ENCODE measurements at regions not wholly inside any gene's neighbourhood (a gene's known extent, or its start where the extent isn't known, plus 50 kb on each side); places are given as distances from the start of the nearest gene placed in this dataset.

DNA sequence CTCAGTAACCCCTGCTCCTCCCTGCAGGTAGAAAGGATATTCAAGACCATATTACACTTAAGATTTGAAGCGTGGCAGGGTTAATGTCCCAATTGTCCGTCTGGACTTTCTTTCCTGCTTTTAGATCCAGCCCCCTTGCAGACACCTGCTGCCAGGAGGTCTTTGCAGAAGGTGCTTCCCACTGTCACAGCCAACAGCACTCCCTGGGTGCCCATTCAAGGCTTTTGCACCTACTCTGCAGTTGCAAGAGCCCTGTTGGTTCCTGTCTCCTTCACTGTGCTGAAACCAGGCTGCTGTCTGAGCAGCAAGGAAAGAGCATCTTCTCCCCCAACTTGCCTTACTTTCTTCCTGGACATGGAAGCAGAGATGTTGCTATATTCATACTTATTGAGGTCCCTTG lies 1043.0 kb upstream of the POU3F3 start:
- no peak for DNase-seq (ENCODE audit: low spot score)

GRCh38 chr2:103814016-103814415 lies 1039.9 kb upstream of the POU3F3 start:
- no peak for DNase-seq (ENCODE audit: low spot score)

- no peak for DNase-seq (ENCODE audit: low spot score)
These were observed 1038.2 kb upstream of the POU3F3 start for GRCh38 chr2:103815731-103816130.

- no peak for DNase-seq (ENCODE audit: low spot score)
These were observed 1036.2 kb upstream of the POU3F3 start for GRCh38 chr2:103817746-103818145.

DNA sequence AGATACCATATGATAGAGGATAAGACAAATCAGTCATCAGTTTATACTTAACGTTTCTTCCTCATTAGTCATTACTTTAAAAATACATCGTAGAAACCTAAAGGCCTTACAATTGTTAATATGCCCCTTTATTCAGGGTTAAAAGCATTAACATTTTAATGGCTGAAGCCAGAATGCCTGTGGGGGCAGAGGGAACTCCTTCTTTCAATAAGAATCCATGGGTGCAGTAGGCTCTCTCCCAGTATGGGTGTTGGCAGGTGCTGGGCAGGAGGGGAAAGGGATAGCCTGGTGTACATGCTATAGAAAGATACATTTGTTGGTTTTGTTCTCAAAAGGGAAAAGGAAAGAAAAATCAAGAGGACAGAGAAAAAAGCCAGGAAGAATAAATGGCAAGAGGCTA lies 1035.7 kb upstream of the POU3F3 start:
- no peak for DNase-seq (ENCODE audit: low spot score)

DNA sequence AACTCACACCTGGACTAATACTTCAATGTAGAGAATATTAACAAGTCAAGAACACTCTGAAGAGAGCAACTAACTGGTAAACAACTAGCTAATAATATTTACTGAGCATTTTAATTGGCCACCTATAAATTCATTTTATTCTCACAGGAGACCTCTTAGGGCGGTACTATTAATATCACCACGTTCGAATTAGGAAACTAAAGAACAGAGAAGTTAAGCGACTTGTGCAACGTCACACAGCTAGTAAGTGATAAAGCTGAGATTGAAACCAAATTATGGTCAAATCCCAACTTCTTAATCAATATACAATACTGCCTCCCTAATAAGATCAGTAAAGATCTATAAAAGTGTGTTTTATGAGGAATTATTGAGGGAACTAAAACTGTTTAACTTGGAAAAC lies 1034.3 kb upstream of the POU3F3 start:
- DNase-seq (ENCODE audit: low spot score) = no peak

- DNase-seq (ENCODE audit: low spot score) = no peak
These were observed 1030.1 kb upstream of the POU3F3 start for GRCh38 chr2:103823847-103824246.

GRCh38 chr2:103847276-103847675 lies 1006.6 kb upstream of the POU3F3 start:
- no peak for DNase-seq (ENCODE audit: low spot score)

- DNase-seq (ENCODE audit: low spot score) = no peak
These were observed 994.7 kb upstream of the POU3F3 start for GRCh38 chr2:103859238-103859637.

DNA sequence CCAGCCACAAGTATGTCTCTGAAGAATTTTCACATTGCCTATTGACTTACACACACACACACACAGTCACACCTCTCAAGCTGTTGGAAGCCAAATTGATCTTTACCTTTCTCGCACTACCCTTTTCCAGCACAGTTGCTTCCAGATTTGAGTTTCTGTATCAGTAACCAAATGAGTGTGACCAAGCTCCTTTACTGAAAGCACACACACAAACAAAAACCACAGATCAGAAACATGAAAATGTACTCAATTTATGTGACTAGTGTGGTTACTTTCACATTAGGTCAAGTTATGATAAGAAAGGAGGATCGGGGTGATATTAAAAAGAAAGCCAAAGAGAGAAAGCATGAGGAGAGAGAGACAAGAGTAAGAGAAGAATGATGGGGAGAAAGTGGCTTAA lies 993.9 kb upstream of the POU3F3 start:
- no peak for DNase-seq (ENCODE audit: low spot score)

DNA sequence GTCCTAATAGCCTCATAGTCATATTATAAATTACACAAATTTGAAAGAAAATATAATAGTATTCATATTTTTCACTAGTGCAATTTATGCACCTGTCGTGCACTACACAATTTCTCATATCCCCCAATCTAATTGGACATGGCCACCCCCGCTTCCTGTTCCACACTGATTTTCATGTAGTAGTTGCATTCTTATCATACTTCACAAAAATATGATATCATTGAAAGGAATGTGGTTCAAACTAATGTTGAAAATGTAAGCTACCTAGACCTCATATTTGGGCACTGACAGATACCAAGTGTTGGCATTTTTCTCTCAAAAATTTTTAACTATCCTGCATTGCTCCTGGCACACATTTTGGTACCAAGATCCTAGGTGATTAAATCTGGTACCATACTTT lies 985.5 kb upstream of the POU3F3 start:
- DNase-seq (ENCODE audit: low spot score) = no peak

- DNase-seq (ENCODE audit: low spot score) = no peak
These were observed 980.1 kb upstream of the POU3F3 start for GRCh38 chr2:103873716-103874351.

DNA sequence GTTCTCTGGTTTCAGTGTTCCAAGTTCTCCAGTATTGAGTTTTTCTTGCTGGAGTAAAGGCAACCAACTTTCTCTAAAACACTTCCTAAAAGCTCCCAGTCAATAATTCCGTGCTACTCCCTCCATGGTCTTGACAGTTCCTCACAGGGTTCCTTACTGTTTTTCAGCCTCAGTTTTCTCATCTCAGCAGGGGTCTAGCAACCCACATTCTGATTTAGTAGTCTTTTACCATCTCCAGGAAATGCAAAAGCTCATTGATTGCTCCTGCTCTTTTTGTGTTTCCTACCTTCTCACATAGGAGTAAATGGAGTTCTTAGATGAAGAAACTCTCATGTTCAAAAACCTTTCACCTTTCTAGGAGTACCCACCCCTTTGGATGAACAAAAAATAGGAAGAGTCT lies 978.8 kb upstream of the POU3F3 start:
- no peak for DNase-seq (ENCODE audit: low spot score)

DNA sequence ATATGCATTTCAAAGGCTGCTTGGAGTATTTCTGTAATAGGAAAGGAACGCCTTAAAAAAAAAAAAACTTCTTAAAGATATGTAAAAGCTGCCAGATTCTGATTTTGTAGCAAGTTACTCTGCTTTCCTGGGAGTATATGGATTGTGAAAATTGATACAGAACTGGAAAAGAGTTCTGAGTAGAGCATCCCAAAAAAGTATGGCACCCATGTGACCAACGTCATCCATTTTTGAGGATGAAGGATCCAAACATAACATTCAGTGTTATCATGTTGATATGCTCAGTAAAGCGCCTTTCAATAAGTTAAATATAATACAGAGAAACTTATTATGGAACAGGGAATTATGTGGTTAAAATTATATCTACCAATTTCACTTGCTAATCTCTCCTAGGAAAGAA lies 978.4 kb upstream of the POU3F3 start:
- no peak for DNase-seq (ENCODE audit: low spot score)

- DNase-seq (ENCODE audit: low spot score) = no peak
These were observed 977.3 kb upstream of the POU3F3 start for GRCh38 chr2:103876611-103877010.

DNA sequence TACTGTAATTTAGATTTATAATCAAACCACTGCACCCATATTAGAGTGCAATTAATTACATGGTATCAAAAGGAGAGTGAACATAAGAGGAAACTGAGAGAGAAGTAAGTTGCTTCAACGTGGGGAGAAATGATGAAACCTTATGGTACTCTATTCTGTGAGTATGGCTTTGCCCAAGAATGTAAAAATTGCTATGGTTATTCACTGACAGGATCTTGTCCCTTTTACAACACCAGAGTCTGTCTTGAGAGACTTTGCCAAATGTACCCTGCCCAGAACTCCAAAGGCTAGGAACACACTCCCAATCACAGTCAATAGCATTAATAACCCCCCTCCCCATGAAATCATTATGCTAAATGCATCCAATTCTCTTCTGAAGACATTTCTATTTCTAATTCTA lies 974.8 kb upstream of the POU3F3 start:
- no peak for DNase-seq (ENCODE audit: low spot score)

GRCh38 chr2:103880081-103880834 lies 973.7 kb upstream of the POU3F3 start:
- no peak for DNase-seq (ENCODE audit: low spot score)

GRCh38 chr2:103887625-103888024 lies 966.3 kb upstream of the POU3F3 start:
- DNase-seq (ENCODE audit: low spot score) = no peak

GRCh38 chr2:103896182-103896581 lies 957.7 kb upstream of the POU3F3 start:
- DNase-seq (ENCODE audit: low spot score) = no peak

GRCh38 chr2:103898561-103898960 lies 955.4 kb upstream of the POU3F3 start:
- DNase-seq (ENCODE audit: low spot score) = no peak

DNA sequence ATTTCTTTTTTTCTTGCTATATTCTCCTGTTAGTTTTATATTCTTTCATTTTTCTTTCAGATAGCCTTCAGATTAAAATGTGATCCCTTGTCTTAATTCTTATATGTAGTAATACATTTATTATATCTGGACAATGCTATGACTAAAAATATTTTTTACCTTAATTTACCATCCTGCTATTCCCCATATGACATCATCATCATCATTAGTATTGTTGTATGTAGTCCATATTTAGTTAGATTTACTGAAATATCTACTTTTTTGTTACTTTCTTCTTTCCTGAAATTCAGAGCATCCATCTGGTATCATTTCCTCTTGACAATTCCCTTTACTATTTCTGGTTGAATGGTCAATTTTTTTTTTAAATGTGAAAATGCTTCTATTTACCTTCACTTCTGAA lies 951.6 kb upstream of the POU3F3 start:
- DNase-seq (ENCODE audit: low spot score) = no peak

DNA sequence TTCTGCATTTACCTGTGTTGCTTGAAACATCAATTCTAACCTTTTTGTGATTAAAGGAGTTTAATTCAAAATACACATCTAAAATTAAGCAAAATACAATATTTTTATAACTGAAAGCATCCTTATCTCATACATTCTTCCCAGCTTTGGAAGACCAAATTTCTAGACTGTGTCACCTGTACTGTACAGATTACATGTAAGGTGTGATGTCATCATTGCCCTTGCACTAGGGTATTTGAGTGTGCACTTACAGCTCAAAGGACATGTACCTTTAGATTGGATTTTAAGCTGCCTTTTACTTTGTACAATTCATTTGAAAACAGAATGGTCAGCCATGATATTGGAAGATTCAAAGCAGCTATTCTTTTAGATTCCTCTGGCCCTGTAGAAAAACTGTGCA lies 932.8 kb upstream of the POU3F3 start:
- no peak for DNase-seq (ENCODE audit: low spot score)

DNA sequence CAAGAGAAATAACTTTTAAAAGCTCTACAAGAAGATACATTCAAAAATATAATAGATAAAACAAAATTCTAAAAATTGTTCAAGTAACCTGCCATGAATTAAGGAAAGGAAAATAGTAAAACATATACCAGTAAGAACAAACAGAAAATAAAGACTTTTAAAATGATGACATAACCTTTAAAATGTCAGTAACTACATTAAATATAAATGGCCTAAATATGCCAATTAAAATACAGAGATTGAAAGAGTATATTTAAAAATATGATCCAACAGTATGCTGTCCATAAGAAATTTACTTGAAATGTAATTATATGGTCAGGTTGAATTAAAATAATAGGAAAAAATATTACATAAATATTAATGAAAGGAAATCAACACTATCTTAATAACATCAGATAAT lies 911.7 kb upstream of the POU3F3 start:
- DNase-seq (ENCODE audit: low spot score) = no peak

GRCh38 chr2:103945083-103945482 lies 908.8 kb upstream of the POU3F3 start:
- DNase-seq (ENCODE audit: low spot score) = no peak

Data from globus pallidus (tissue), 1 donor.